ENCODE measurements at regions not wholly inside any gene's neighbourhood (a gene's known extent, or its start where the extent isn't known, plus 50 kb on each side); places are given as distances from the start of the nearest gene placed in this dataset.
"Not testable (repeated sequence)": the region's sequence is repeated elsewhere in the genome, so short reads cannot be mapped to it uniquely, and the experiment has no call there.

DNA sequence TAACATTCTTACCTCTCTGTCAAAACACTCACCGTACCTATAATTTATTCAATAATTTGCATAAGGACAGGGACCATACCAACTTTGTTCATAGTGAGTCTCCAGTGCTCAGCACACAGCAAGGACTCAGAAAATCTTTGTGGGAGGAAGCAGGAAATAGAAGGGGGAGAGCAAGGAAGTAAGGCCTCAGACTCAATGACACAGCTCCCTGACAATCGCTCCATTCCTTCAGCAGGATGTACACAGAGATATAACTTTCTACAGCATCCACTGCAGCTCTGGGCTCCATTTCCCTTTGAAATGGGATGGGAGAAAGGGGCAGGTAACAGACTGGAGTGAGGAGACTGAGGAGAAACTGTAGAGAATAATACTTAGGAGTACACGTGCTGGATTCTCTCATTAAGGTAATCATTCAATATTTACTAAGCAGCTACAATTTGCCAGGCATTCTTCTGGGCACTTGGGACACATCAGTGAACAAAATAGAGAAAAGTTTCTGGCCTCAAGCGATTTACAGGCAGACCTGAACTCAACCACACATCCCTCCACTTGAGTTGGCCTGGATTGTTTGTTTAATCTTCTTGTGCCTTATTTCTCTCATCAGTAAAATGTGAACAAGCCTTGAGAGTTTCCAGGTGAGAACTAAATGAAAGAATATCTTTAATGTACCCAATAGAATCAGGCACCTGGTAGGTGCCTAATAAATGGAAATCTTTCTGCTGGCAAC, 330.3 kb upstream of the THBS1 start:
- H3K4me3 Mint-ChIP-seq: no peak overlapping the region
- no peaks in the 10 kb centered on the region for H3K9me3 Mint-ChIP-seq
- H3K36me3 Mint-ChIP-seq: no peaks in the 10 kb centered on the region
- DNase-seq: no peak
- H3K27ac Mint-ChIP-seq: no peak overlapping the region
- peaks cover 4 to 11% (median 6%) of the 10 kb centered on the region in 3 donors for H3K27me3 Mint-ChIP-seq (ENCODE audit: low read depth in 3 of 3)
- H3K4me1 Mint-ChIP-seq: no peaks in the 10 kb centered on the region

DNA sequence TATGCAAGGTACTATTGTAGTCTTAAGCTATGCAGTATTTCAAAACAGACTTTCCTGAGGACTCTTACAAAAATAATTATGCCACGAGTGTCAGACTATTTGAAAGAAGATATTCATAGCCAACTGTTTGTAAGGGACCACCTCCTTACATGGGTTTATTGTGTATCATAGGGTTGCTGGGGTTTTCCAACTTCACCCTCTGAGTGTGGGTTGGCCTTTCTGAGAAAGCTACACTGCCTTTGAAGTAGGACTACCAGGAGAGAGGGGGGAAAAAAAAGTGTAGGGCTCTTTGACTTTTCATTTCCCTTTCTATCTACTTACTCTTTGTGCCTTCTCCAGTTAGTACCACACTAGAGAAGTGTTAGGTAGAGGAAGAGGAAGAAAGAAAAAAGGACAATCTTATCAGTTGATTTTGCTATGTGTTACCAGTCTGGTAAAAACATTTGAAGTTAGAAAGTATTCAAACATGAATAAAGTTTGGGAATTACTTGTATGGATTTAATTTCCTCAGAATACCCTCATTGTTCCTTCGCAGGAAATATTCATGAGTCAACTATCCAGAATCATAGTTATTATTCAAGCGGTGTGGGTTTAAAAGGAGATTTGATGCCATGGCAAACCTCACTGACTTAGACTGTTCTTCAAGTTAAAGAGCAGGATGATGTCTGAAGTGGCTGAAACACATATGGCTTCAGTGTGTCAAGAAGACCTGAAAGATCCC, 329.3 kb upstream of the THBS1 start:
- peaks cover 4 to 7% (median 6%) of the 10 kb centered on the region in 3 donors for H3K27me3 Mint-ChIP-seq (ENCODE audit: low read depth in 3 of 3)
- H3K9me3 Mint-ChIP-seq: no peaks in the 10 kb centered on the region
- H3K27ac Mint-ChIP-seq: no peak overlapping the region
- H3K4me1 Mint-ChIP-seq: no peaks in the 10 kb centered on the region
- no peak for DNase-seq
- H3K36me3 Mint-ChIP-seq: no peaks in the 10 kb centered on the region
- no peak overlapping the region for H3K4me3 Mint-ChIP-seq

- Mint-ChIP-seq H3K9me3 (no peaks in the 10 kb centered on the region), H3K4me1 (no peaks in the 10 kb centered on the region), H3K27ac (no peak overlapping the region), H3K4me3 (no peak overlapping the region), H3K36me3 (no peaks in the 10 kb centered on the region), H3K27me3 (ENCODE audit: low read depth in 3 of 3) (peaks cover 4 to 7% (median 6%) of the 10 kb centered on the region in 3 donors)
- DNase-seq: no peak
These were observed 328.8 kb upstream of the THBS1 start for GRCh38 chr15:39252134-39252470.

GRCh38 chr15:39253552-39253951, 327.3 kb upstream of the THBS1 start:
- Mint-ChIP-seq H3K27ac (no peak overlapping the region), H3K4me1 (no peaks in the 10 kb centered on the region), H3K4me3 (no peak overlapping the region), H3K36me3 (no peaks in the 10 kb centered on the region), H3K9me3 (peaks cover 0 to 4% (median 0%) of the 10 kb centered on the region in 6 donors), H3K27me3 (ENCODE audit: low read depth in 3 of 3) (peaks cover 0 to 9% (median 8%) of the 10 kb centered on the region in 3 donors)
- DNase-seq: no peak

- no peak for DNase-seq
- Mint-ChIP-seq H3K4me1 (no peaks in the 10 kb centered on the region), H3K4me3 (no peak overlapping the region), H3K27me3 (ENCODE audit: low read depth in 3 of 3) (peaks cover 0 to 8% (median 5%) of the 10 kb centered on the region in 3 donors), H3K9me3 (peaks cover 0 to 5% (median 0%) of the 10 kb centered on the region in 6 donors), H3K27ac (no peak overlapping the region), H3K36me3 (no peaks in the 10 kb centered on the region)
These were observed 326.7 kb upstream of the THBS1 start for GRCh38 chr15:39254181-39254580.

GRCh38 chr15:39255760-39256159, 325.1 kb upstream of the THBS1 start:
- no peak overlapping the region for H3K4me3 Mint-ChIP-seq
- DNase-seq: no peak
- H3K36me3 Mint-ChIP-seq: no peaks in the 10 kb centered on the region
- no peak overlapping the region for H3K27ac Mint-ChIP-seq
- peaks cover 0 to 5% (median 0%) of the 10 kb centered on the region in 6 donors for H3K9me3 Mint-ChIP-seq
- no peaks in the 10 kb centered on the region for H3K4me1 Mint-ChIP-seq
- H3K27me3 Mint-ChIP-seq (ENCODE audit: low read depth in 3 of 3): peaks cover 0 to 10% (median 9%) of the 10 kb centered on the region in 3 donors

DNA sequence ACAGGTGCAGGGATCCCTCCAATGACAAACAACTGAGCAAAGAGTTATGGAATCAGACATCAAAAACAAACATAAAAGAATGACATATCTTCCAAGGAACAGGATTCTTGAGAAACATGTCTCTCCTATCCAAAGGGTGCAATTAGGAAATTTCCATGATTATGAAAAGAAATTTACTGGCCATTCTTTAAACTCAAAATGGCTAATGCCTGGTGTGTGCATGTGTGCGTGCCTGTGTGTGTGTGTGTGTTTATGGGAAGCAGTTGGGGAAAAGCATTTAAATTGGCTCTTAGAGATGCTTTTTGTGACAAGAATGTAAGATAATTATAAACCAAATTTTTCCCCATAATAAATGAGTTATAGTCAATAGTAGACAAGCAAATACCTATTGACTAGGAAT, 320.5 kb upstream of the THBS1 start:
- Mint-ChIP-seq H3K27ac (no peak overlapping the region), H3K36me3 (no peaks in the 10 kb centered on the region), H3K4me3 (no peak overlapping the region)

GRCh38 chr15:39260791-39261190, 320.1 kb upstream of the THBS1 start:
- H3K9me3 Mint-ChIP-seq: peaks cover 0 to 5% (median 0%) of the 10 kb centered on the region in 6 donors
- no peaks in the 10 kb centered on the region for H3K36me3 Mint-ChIP-seq
- no peak overlapping the region for H3K4me3 Mint-ChIP-seq
- H3K4me1 Mint-ChIP-seq: peaks cover 7 to 9% of the 10 kb centered on the region in 2 donors
- peaks cover 0 to 14% (median 7%) of the 10 kb centered on the region in 3 donors for H3K27me3 Mint-ChIP-seq (ENCODE audit: low read depth in 3 of 3)
- H3K27ac Mint-ChIP-seq: no peak overlapping the region
- no peak for DNase-seq

More for the DNA sequence above, 320.5 kb upstream of the THBS1 start:
- DNase-seq: no peak
- Mint-ChIP-seq H3K4me1 (peaks cover 7 to 9% of the 10 kb centered on the region in 2 donors), H3K9me3 (peaks cover 0 to 5% (median 0%) of the 10 kb centered on the region in 6 donors), H3K27me3 (ENCODE audit: low read depth in 3 of 3) (peaks cover 0 to 14% (median 7%) of the 10 kb centered on the region in 3 donors)

DNA sequence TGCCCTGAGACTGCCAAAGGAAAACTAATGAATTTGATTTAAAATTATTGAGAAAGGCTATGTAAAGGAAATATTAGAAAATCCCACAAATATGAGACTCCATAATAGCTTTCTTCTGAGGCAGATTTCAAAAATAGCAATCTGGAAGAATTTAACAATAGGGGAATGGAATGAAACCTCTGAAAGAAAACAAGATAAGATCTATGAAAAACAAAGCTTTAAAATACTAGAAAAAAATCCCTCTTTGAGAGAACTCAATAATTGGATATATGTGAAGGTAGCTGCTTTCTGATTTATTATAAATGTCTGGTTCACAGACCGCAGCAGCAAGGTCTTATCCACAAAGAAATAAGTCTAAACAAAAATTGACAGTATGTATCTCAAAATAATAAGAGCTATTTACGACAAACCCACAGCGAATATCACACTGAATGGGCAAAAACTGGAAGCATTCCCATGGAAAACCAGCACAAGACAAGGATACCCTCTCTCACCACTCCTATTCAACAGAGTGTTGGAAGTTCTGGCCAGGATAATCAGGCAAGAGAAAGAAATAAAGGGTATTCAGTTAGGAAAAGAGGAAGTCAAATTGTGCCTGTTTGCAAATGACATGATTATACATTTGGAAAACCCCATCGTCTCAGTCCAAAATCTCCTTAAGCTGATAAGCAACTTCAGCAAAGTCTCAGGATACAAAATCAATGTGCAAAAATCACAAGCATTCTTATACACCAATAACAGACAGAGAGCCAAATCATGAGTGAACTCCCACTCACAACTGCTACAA, 319.3 kb upstream of the THBS1 start:
- H3K36me3 Mint-ChIP-seq, H3K9me3 Mint-ChIP-seq, H3K27ac Mint-ChIP-seq: not testable (repeated sequence)

DNA sequence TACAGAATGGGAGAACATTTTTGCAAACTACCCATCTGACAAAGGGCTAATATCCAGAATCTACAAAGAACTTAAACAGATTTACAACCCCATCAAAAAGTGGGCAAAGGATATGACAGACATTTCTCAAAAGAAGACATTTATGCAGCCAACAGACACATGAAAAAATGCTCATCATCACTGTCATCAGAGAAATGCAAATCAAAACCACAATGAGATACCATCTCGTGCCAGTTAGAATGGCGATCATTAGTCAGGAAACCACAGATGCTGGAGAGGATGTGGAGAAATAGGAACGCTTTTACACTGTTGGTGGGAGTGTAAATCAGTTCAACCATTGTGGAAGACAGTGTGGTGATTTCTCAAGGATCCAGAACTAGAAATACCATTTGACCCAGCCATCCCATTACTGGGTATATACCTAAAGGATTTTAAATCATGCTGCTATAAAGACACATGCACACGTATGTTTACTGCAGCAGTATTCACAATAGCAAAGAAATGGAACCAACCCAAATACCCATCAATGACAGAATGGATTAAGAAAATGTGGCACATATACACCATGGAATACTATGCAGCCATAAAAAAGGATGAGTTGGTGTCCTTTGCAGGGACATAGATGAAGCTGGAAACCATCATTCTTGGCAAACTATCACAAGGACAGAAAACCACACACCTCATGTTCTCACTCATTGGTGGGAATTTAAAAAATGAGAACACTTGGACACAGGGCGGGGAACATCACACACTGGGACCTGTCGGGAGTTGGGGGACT, 317.7 kb upstream of the THBS1 start:
- H3K4me1 Mint-ChIP-seq, H3K9me3 Mint-ChIP-seq, DNase-seq, H3K4me3 Mint-ChIP-seq, H3K36me3 Mint-ChIP-seq, H3K27ac Mint-ChIP-seq: not testable (repeated sequence)
- H3K27me3 Mint-ChIP-seq (ENCODE audit: low read depth in 3 of 3): peaks cover 0 to 16% (median 4%) of the 10 kb centered on the region in 3 donors

More for the DNA sequence above, 319.3 kb upstream of the THBS1 start:
- H3K4me1 Mint-ChIP-seq, H3K4me3 Mint-ChIP-seq, DNase-seq: not testable (repeated sequence)
- peaks cover 0 to 19% (median 7%) of the 10 kb centered on the region in 3 donors for H3K27me3 Mint-ChIP-seq (ENCODE audit: low read depth in 3 of 3)

GRCh38 chr15:39265261-39265660, 315.6 kb upstream of the THBS1 start:
- H3K36me3 Mint-ChIP-seq: no peaks in the 10 kb centered on the region
- H3K4me3 Mint-ChIP-seq: no peak overlapping the region
- H3K9me3 Mint-ChIP-seq: no peaks in the 10 kb centered on the region
- peaks cover 7 to 9% of the 10 kb centered on the region in 2 donors for H3K4me1 Mint-ChIP-seq
- H3K27ac Mint-ChIP-seq: no peak overlapping the region
- H3K27me3 Mint-ChIP-seq (ENCODE audit: low read depth in 3 of 3): peaks cover 1 to 18% (median 2%) of the 10 kb centered on the region in 3 donors
- no peak for DNase-seq

GRCh38 chr15:39266890-39267289, 314.0 kb upstream of the THBS1 start:
- DNase-seq: no peak
- Mint-ChIP-seq H3K4me3 (no peak overlapping the region), H3K27me3 (ENCODE audit: low read depth in 3 of 3) (peaks cover 1 to 12% (median 2%) of the 10 kb centered on the region in 3 donors), H3K4me1 (peaks cover 7 to 9% of the 10 kb centered on the region in 2 donors), H3K27ac (no peak overlapping the region), H3K36me3 (no peaks in the 10 kb centered on the region), H3K9me3 (no peaks in the 10 kb centered on the region)

- no peak for DNase-seq
- Mint-ChIP-seq H3K27ac (no peak overlapping the region), H3K4me3 (no peak overlapping the region), H3K36me3 (no peaks in the 10 kb centered on the region), H3K4me1 (peaks cover 5 to 6% of the 10 kb centered on the region in 2 donors), H3K9me3 (no peaks in the 10 kb centered on the region), H3K27me3 (ENCODE audit: low read depth in 3 of 3) (peaks cover 1 to 12% (median 2%) of the 10 kb centered on the region in 3 donors)
These were observed 313.2 kb upstream of the THBS1 start for GRCh38 chr15:39267685-39268084.
